ENCODE measurements at regions not wholly inside any gene's neighbourhood (a gene's known extent, or its start where the extent isn't known, plus 50 kb on each side); places are given as distances from the start of the nearest gene placed in this dataset.

GRCh38 chr5:20212701-20213100, 224.7 kb upstream of the CDH18 start:
- TF ChIP-seq TARDBP (IDR thresholded peaks at IDR 0.05) = no peak
- no peak for TF ChIP-seq BHLHE40 (IDR thresholded peaks at IDR 0.05; ENCODE audit: borderline replicate concordance)
- no peak for TF ChIP-seq ARNT (IDR thresholded peaks at IDR 0.05)
- TF ChIP-seq FOXM1 (IDR thresholded peaks at IDR 0.05; ENCODE audit: borderline replicate concordance) = no peak
- TF ChIP-seq SUZ12 (IDR thresholded peaks at IDR 0.05) = no peak
- TF ChIP-seq ZNF384 (IDR thresholded peaks at IDR 0.05) = no peak
- no peak for TF ChIP-seq LEF1 (IDR thresholded peaks at IDR 0.05; ENCODE audit: borderline replicate concordance)
- TF ChIP-seq SP1 (IDR thresholded peaks at IDR 0.05) = no peak
- no peak for TF ChIP-seq FOXA1 (IDR thresholded peaks at IDR 0.05)
- TF ChIP-seq NFRKB (IDR thresholded peaks at IDR 0.05) = no peak
- TF ChIP-seq, protein P1, sequence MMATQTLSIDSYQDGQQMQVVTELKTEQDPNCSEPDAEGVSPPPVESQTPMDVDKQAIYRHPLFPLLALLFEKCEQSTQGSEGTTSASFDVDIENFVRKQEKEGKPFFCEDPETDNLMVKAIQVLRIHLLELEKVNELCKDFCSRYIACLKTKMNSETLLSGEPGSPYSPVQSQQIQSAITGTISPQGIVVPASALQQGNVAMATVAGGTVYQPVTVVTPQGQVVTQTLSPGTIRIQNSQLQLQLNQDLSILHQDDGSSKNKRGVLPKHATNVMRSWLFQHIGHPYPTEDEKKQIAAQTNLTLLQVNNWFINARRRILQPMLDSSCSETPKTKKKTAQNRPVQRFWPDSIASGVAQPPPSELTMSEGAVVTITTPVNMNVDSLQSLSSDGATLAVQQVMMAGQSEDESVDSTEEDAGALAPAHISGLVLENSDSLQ (IDR thresholded peaks at IDR 0.05) = no peak
- no peak for TF ChIP-seq HDGF (IDR thresholded peaks at IDR 0.05; ENCODE audit: borderline replicate concordance)
- TF ChIP-seq L3MBTL2 (conservative IDR thresholded peaks at IDR 0.05) = no peak
- no peak for TF ChIP-seq ELF4 (IDR thresholded peaks at IDR 0.05)
